Ovary (tissue), 7 donors: ENCODE measurements at regions not wholly inside any gene's neighbourhood (a gene's known extent, or its start where the extent isn't known, plus 50 kb on each side); places are given as distances from the start of the nearest gene placed in this dataset.

ENCODE experiments used
- DNase-seq, 5 donors: peaks; one replicate each; pipeline ENCODE4 v3.0.0-alpha.2; 2019 to 2020
- H3K27ac ChIP-seq, 2 donors: fragments of 200-600 bp; one replicate each; pipeline versions ENCODE4 v1.5.1 to v1.8.0; 2019 to 2022
- H3K27me3 ChIP-seq: fragments of 200-600 bp; one replicate; pipeline ENCODE4 v1.8.0; 2022
- H3K36me3 ChIP-seq: fragments of 200-600 bp; sonication (generic); one replicate; pipeline ENCODE4 v1.5.1; 2019
- H3K4me1 ChIP-seq: one replicate; pipeline ENCODE4 v1.8.1; 2013; ENCODE audit warnings: mild to moderate bottlenecking, moderate library complexity; ENCODE audit not compliant: insufficient read depth
- H3K4me3 ChIP-seq: fragments of 200-600 bp; sonication (generic); one replicate; pipeline ENCODE4 v1.5.1; 2017
- H3K9me3 ChIP-seq, 2 donors: fragments of 200-600 bp in 1 of 2; sonication (generic) in 1 of 2; one replicate each; pipeline versions ENCODE4 v1.5.1 to v1.8.1; 2013 to 2019; ENCODE audit warnings: mild to moderate bottlenecking in 1 of 2, moderate library complexity in 1 of 2
- CTCF ChIP-seq, 3 donors: fragments of 450-650 bp in 2 of 3; fragments of 200-600 bp in 1 of 3; IDR thresholded peaks; one replicate each; pipeline versions ENCODE4 v1.5.1 to v1.8.0; 2016 to 2022; ENCODE audit warnings: antibody characterized with exemption in 3 of 3, mild to moderate bottlenecking in 1 of 3
- EP300 ChIP-seq: sonication (generic); formaldehyde crosslinking; IDR thresholded peaks from one replicate; pipeline ENCODE4 v1.6.1; 2017; ENCODE audit warnings: antibody characterized with exemption
- POLR2A ChIP-seq: fragments of 450-650 bp; IDR thresholded peaks from one replicate; pipeline ENCODE4 v1.6.1; 2017; ENCODE audit warnings: antibody characterized with exemption, mild to moderate bottlenecking, moderate library complexity
- WGBS, 3 donors: extraction: QIAGEN DNeasy Blood & Tissue Kit in 1 of 3; methylation state at CpG; one replicate each; pipeline versions ENCODE4 v1.1.5 to v1.1.7; 2013 to 2017; 5-methylcytosine and 5-hydroxymethylcytosine counted together
- intact Hi-C, 4 donors: fragments of 100-400 bp; cut with DNase I; formaldehyde crosslinking; loops; one replicate each; pipeline versions ENCODE4 v1.11.0 to v1.15.1; 2022 to 2023
- donor health status: DM: no; HTN: no; CAD: no; lungs with moderate emphysema.
- donor health status: DM: no; HTN: no; CAD: no.
- donor health status: Bipolar disorder and iron deficiency.
- donor health status: DM: no; HTN: no; CAD: no.
- donor health status: DM: yes; HTN: yes; CAD: no.

- DNase-seq = no peak
- intact Hi-C loops = no loop called here
- no peak for TF ChIP-seq EP300
- no peak for TF ChIP-seq CTCF (IDR thresholded peaks at IDR 0.05)
- no peak for TF ChIP-seq POLR2A
These were observed 262.6 kb upstream of the ARX start for GRCh38 chrX:25278341-25278740.

GRCh38 chrX:25277574-25277973 lies 261.8 kb upstream of the ARX start:
- WGBS, 3 donors = 82 to 93% (median 90%) methylated on average over 3 of the region's 3 CpGs
- no peaks in the 10 kb centered on the region for H3K4me1 ChIP-seq
- no peaks in the 10 kb centered on the region for H3K27me3 ChIP-seq
- H3K36me3 ChIP-seq = no peaks in the 10 kb centered on the region
- H3K27ac ChIP-seq = no peak overlapping the region
- intact Hi-C loops = no loop called here
- TF ChIP-seq EP300 = no peak
- no peak for TF ChIP-seq POLR2A
- no peak for TF ChIP-seq CTCF (IDR thresholded peaks at IDR 0.05)
- H3K9me3 ChIP-seq = no peaks in the 10 kb centered on the region
- no peak overlapping the region for H3K4me3 ChIP-seq
- no peak for DNase-seq

More at GRCh38 chrX:25278341-25278740, 262.6 kb upstream of the ARX start:
- no peaks in the 10 kb centered on the region for H3K27me3 ChIP-seq
- no peaks in the 10 kb centered on the region for H3K36me3 ChIP-seq
- H3K4me3 ChIP-seq = no peak overlapping the region
- no peak overlapping the region for H3K27ac ChIP-seq
- H3K4me1 ChIP-seq = no peaks in the 10 kb centered on the region
- no peaks in the 10 kb centered on the region for H3K9me3 ChIP-seq

GRCh38 chrX:25275159-25275558 lies 259.4 kb upstream of the ARX start:
- WGBS, 3 donors = 50 to 64% (median 59%) methylated on average over 3 of the region's 3 CpGs
- Histone ChIP-seq H3K27me3 (no peaks in the 10 kb centered on the region), H3K4me3 (no peak overlapping the region), H3K4me1 (no peaks in the 10 kb centered on the region), H3K27ac (no peak overlapping the region), H3K36me3 (no peaks in the 10 kb centered on the region), H3K9me3 (no peaks in the 10 kb centered on the region)
- TF ChIP-seq POLR2A (no peak), CTCF (IDR thresholded peaks at IDR 0.05) (no peak), EP300 (no peak)
- DNase-seq = no peak
- intact Hi-C loops = no loop called here

GRCh38 chrX:25241461-25241860 lies 225.7 kb upstream of the ARX start:
- Histone ChIP-seq H3K36me3 (no peaks in the 10 kb centered on the region), H3K4me1 (no peaks in the 10 kb centered on the region), H3K27ac (no peak overlapping the region), H3K27me3 (no peaks in the 10 kb centered on the region), H3K9me3 (no peaks in the 10 kb centered on the region), H3K4me3 (no peak overlapping the region)
- intact Hi-C loops = no loop called here
- TF ChIP-seq POLR2A (no peak), EP300 (no peak), CTCF (IDR thresholded peaks at IDR 0.05) (no peak)
- no peak for DNase-seq
- WGBS, 3 donors = 53 to 57% (median 56%) methylated on average over 2 of the region's 2 CpGs

GRCh38 chrX:25226151-25226550 lies 210.4 kb upstream of the ARX start:
- H3K27me3 ChIP-seq = no peaks in the 10 kb centered on the region
- intact Hi-C loops = no loop called here
- TF ChIP-seq EP300 (no peak), CTCF (IDR thresholded peaks at IDR 0.05) (no peak), POLR2A (no peak)
- no peaks in the 10 kb centered on the region for H3K9me3 ChIP-seq
- H3K36me3 ChIP-seq = no peaks in the 10 kb centered on the region
- H3K4me1 ChIP-seq = no peaks in the 10 kb centered on the region
- no peak overlapping the region for H3K27ac ChIP-seq
- H3K4me3 ChIP-seq = no peak overlapping the region
- 63 to 76% (median 70%) methylated on average over 5 of the region's 5 CpGs for WGBS, 3 donors
- DNase-seq = no peak
